ENCODE measurements at regions not wholly inside any gene's neighbourhood (a gene's known extent, or its start where the extent isn't known, plus 50 kb on each side); places are given as distances from the start of the nearest gene placed in this dataset.

DNA sequence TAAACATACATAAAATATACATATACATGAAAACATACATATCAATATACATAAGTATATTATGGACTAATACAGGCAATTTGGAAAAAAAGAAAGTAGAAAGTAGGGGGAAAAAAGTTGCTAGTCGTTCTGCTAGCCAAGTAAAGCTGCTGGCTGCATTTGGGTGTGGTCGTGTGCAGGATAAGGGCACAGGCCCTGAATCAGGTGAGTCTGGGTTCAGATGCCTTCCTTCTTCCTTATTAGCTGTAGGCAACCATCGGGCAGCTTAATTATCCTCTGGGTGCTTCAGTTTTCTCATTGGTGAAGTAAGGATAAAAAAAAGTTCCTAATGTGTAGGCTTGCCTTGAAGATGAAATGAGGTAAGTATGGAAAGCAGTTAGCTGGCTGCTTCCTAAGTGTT lies 59.2 kb upstream of the SPRY4 start:
- DNase-seq (ENCODE audit: low read depth in 2 of 2, low spot score in 1 of 2), result no peak

DNA sequence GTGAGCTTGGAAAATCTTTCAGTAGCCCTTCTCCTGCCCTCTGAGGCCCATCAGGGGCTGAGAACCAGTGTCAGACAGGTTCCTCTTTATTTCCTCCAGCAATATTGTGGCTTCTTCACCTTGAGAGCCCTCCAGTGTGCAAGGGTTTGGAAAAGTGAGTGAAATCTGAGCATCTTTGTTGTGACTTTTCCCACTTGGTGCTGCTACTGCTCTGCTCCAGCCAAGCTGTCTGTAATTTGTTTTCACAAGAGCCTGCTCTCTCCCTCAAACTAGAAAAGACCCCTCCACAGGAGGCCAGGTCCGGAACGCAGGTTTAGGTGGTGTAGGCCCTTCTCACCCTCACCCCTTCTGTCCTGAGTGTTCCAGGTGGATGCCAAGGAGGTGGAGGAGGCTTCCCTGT lies 57.4 kb upstream of the SPRY4 start:
- DNase-seq (ENCODE audit: low read depth in 2 of 2, low spot score in 1 of 2), result no peak

DNA sequence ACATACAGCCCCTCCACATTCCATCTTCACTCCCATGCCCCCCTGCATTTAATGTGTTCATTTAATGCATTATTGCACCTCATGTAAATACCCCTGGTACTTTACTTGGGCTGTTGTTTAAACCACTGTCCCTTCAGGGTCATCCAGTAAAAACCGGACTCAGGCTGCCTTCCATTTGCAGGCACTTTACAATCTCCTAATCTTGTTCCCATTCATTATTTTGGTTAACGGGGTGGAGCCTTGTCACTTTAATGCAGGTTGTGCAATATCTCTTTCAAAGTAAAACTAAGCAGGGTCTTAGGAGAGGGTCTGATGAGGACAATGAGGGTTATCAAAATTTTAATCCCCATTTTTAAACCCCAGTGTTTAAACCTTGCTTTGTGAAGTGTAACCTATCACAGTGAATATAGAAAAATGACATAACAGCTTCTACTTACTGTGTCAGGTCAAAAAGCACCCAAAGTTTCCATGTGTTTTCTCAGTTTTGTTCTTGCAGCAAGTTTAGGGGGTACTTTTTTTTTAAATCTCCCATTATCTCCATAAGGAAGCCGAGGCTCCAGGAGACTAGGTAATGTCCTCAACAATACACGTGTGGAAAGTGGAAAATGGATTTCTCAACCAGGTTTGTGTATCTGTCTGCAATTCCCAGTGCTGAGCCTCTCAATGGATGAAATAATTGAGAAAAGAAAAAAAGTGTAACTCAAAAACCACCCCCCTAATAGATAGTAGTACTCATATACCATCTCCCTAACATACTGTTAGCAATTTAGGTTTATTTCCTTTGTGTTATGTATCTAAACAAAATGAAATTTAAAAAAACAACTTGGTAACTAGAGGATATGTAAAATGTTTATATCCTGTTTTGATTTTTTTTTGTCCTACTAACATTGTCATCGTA lies 54.2 kb upstream of the SPRY4 start:
- DNase-seq (ENCODE audit: low read depth in 2 of 2, low spot score in 1 of 2), result no peak

DNA sequence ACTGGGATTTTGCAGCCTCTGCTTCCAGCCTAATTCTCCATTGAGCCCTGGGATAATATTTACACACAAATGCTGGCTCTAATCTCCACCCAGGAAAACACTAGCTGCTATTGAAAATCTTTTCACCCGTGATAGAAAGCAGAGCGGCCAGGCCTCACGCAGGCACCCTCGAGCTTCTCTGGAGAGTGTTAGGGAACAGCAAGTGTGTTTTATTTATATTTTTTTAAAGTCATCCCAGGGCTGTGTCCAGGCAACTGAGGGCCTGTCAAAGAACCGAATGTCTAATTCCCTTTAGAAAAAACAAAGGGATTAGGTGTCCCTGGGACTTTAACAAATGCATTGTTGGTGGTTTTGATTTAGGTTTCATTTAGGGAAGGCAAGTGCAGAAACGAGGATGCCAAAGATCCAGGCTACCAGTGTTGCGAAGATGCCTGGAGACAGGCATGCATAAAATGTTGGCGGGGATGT lies 51.2 kb upstream of the SPRY4 start:
- no peak for DNase-seq (ENCODE audit: low read depth in 2 of 2, low spot score in 1 of 2)
